DMS114 treated with DMSO at 0.1 percent for 48 hours (cell line): ENCODE measurements at regions not wholly inside any gene's neighbourhood (a gene's known extent, or its start where the extent isn't known, plus 50 kb on each side); places are given as distances from the start of the nearest gene placed in this dataset.

Source experiments
- DNase-seq: peaks from one replicate; lab custom pipeline; 2025; ENCODE audit not compliant: unreplicated experiment; lab: John Stamatoyannopoulos, UW

GRCh38 chr9:105191508-105192121 lies 52.8 kb upstream of the SLC44A1 start:
- DNase-seq: no peak

DNA sequence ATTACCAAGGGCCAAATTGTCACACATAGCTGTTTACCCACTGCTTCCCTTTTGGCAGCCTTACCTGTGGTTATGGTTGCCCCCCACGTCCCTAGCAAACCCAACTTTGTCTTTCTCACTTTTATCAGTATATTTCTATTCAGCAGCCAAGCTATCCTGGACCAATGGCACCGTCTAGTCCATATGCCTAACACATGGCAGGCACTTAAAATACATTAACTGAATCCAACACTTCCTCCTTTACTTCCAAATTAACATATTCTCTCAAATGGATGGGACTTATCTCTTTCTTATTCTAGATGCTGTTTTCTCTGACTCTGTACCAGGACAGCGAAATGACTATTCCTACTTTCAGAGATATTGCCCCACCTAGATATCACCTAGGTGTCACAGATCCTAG lies 50.9 kb upstream of the SLC44A1 start:
- DNase-seq: no peak

- DNase-seq: no peak
These were observed 50.2 kb upstream of the SLC44A1 start for GRCh38 chr9:105194234-105194633.
